ENCODE measurements at regions not wholly inside any gene's neighbourhood (a gene's known extent, or its start where the extent isn't known, plus 50 kb on each side); places are given as distances from the start of the nearest gene placed in this dataset.
"Not testable (repeated sequence)": the region's sequence is repeated elsewhere in the genome, so short reads cannot be mapped to it uniquely, and the experiment has no call there.

DNA sequence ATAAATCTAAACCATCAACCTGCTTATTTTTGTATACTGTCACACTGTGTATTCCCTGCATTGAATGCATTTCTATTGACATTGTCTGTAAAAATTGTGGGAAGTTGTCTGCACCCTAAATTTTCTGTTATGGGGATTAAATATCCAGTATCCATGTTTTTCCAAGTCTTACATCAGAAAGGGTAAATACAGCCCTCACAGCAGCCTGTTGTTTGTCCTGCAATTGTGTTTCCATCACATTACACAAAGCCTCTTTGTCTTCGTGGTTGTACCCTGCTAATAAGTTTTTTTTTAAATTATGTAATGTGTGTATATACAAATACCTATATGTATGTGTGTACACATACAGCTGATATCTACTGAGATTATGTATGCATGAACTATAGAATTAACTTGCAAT is 109.2 kb upstream of the PTPN20 start:
- not testable (repeated sequence) for DNase-seq (ENCODE audit: low read depth in 3 of 3)

DNA sequence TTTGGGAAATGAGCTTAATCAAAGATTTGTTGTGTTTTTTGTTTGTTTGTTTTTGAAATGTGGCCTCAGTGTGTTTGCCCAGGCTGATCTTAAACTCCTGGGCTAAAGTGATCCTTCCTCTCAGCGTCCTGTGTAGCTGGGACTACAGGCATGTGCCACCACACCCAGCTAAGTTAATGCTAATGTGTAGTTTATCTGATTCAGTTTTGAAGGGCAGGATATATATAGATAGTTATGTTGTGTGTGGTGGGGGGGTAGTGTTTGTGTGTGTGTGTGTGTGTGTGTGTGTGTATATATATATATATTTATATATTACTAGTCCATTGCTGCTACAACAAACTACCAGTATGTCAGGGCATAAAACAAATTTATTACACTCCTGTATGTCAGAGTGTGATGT is 108.1 kb upstream of the PTPN20 start:
- DNase-seq (ENCODE audit: low read depth in 3 of 3): not testable (repeated sequence)

DNA sequence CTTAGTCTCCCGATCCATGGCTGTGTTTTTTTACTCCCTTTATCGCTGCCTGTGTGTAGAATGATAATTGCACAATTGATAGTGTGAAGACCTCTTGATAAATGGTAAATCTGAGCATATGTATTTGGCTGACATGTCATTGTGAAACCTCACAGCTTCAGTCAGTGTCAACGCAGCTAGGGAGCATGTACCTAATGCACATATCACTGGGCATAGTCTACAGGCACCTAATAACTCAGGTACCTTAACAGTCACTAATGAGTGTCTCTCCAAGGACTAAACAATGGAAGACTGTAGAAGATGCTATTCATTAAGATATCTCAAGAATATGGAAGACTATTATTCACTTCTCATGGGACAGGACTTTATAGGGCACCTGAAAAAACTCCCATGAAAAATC is 101.0 kb upstream of the PTPN20 start:
- not testable (repeated sequence) for DNase-seq (ENCODE audit: low read depth in 3 of 3)

DNA sequence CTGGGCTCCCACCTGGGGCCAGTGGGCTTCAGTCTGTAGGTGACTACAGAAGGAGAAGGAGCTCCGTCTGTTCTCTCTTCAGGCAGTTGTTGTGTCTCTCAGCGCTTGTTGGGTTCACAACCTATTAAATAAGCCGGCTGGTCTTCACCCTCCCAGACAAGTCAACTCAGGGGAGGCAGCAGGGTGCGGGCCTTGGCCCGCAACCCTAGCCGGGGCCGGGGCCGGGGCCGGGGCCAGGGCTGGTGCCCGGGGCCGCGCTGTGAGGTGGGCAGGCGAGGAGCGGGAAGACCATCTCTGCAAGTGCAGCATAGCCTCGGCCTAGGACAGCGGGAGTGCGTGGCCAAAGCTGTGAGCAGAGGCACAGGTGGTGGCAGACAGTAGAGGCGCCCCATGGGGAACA is 95.1 kb upstream of the PTPN20 start:
- not testable (repeated sequence) for DNase-seq (ENCODE audit: low read depth in 3 of 3)

DNA sequence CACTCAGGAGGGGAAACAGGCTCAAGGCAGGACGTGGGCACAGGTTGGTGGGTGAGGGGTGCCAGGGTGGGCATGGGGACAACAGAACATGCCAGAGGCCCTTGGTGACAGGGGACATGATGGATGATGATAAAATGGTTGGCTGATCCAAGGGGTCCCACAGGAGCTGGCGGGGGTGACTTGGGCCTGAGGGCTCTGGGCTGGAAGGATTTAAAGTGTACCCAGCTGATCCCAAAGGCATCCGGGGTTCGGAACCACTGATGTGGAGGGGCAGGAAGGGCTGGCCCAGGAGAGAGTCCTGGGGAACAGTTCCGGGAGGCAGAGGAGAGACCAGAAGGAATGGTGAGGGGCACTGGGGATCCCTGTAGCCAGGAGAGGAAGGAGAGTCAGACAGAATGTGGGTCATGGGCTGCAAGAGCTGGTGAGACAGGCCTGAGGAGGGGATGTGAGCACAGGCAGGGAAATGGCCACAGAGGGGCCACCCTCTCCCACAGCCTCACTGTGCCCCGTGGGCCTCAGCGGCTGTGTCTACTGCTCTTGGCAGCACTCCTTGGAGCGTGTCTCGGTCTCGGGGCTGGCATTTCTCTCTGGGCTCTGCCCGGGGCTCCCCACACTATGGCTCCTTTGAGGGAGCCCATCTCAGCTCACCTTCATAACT is 70.7 kb upstream of the PTPN20 start:
- not testable (repeated sequence) for DNase-seq (ENCODE audit: low read depth in 3 of 3)

DNA sequence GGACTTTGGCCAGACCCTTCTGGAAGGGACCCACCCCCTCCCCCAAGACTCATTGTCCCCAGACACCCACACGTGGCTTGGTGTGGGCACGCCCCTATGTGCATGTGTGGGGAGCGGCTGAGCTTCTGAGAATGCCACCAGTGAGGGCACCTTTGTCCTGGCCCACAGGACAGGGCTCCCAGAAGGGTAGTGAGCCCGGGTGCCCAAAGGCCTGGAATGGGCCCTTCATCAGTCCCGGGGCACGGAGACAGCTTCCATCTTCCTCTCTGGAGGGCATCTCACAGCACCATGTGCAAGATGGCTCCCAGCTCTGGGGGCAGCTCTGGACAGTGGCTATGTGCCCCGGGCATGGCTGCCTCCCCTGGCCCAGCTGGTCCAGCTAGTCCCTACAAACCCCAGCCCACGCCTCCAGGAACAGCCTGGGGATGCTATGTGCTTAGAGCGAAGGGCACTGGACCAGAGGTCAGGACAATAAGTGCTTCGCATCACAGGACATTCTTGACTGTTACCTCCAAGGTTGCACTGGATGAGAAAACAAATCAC is 70.1 kb upstream of the PTPN20 start:
- not testable (repeated sequence) for DNase-seq (ENCODE audit: low read depth in 3 of 3)

DNA sequence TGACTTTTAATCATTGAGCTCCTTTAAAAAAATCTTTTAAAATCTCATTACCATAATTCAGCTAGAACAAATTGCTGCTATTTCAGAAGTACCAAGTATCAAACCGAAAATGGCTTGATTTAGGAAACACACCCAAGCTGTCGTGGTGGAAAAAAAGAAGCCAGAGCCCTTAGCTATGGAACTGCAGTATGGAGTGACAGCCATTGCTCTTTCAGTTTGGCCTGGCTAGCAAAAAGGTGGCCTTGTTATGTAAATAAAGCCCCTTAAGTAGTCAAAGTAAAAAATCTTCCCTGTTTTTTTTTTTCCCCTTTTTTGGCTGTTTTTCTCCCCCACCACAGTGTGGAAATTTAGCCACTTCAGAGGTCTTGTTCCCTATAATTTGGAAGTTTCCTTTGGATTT is 66.0 kb upstream of the PTPN20 start:
- not testable (repeated sequence) for DNase-seq (ENCODE audit: low read depth in 3 of 3)

DNA sequence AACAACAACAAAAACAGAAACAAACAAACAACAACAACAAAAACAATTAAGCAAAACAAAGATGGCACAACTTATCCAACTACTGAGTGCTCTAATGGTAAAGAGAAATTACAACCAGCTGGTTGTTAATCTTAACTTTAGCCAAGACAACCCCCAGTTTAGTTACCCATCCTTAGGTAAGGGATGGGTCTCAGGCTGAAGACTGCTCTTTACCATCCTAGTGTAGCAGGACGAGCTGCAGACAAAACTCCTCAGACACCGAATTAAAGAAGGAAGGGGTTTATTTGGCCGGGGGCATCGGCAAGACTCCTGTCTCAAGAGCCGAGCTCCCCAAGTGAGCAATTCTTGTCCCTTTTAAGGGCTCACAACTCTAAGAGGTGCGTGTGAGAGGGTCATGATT is 65.6 kb upstream of the PTPN20 start:
- not testable (repeated sequence) for DNase-seq (ENCODE audit: low read depth in 3 of 3)

DNA sequence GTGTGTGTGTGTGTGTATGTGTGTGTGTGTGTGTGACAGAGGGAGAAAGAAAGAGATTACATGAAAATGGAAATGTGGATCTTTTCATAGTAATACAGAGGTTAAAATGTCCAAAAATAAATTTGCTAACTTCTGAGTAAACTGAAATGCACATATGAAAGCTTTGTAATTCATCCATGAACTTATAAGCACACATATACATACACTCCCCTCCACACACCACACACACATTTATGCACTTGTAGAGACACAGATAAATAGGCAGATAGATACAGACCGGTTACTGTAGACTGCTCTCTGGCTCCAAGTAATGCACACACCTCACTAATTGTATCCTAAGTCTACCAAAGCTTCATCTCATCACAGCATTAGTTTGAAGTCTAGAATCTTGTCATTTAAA is 50.5 kb upstream of the PTPN20 start:
- not testable (repeated sequence) for DNase-seq (ENCODE audit: low read depth in 3 of 3)
